ENCODE measurements at regions not wholly inside any gene's neighbourhood (a gene's known extent, or its start where the extent isn't known, plus 50 kb on each side); places are given as distances from the start of the nearest gene placed in this dataset.

DNA sequence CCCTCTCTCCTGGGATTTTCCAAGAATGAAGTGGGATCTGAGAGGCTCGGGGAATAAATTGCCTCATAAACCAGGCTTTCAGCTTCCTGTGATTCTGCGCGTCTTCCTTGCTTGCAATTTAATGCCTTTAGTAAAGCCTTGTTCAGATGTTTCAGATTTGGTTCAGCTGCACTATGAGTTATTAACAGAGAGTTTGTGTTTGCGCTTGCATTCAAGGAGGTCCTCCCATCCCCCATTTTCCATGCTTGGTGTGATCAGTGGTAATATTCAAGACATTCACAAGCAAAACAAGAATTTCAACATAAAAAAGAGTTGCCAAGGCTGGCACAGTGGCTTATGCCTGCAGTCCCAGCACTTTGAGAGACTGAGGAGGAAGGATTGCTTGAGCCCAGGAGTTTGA lies 1068.9 kb downstream of the TYW1 start:
- H3K4me3 Mint-ChIP-seq (ENCODE audit: unreplicated experiment): no peak overlapping the region
- H3K27ac Mint-ChIP-seq (ENCODE audit: unreplicated experiment): no peak overlapping the region
- Histone ChIP-seq H3K27ac (ENCODE audit: low read depth, low read length) (no peak overlapping the region), H3K4me2 (ENCODE audit: low read length) (no peak overlapping the region), H3K4me1 (ENCODE audit: insufficient read depth, low read length) (no peaks in the 10 kb centered on the region), H4K20me1 (ENCODE audit: insufficient read depth, low read length) (no peaks in the 10 kb centered on the region), H3K9me3 (ENCODE audit: insufficient read depth, low read depth, low read length) (no peaks in the 10 kb centered on the region), H3K27me3 (ENCODE audit: insufficient read depth, low read length) (no peaks in the 10 kb centered on the region), H3K36me3 (ENCODE audit: insufficient read depth, low read length) (no peaks in the 10 kb centered on the region), H3K4me3 (ENCODE audit: insufficient read depth, low read depth, low read length) (no peak overlapping the region), H3K9ac (ENCODE audit: low read length) (no peak overlapping the region), H3K79me2 (ENCODE audit: insufficient read depth, low read length) (no peaks in the 10 kb centered on the region), H2AFZ (ENCODE audit: low read depth, low read length) (no peak overlapping the region)
- FAIRE-seq (no peak), DNase-seq (ENCODE audit: low read depth) (no peak)
- H3K4me1 Mint-ChIP-seq (ENCODE audit: low read depth, unreplicated experiment): no peaks in the 10 kb centered on the region
- H3K36me3 Mint-ChIP-seq (ENCODE audit: low read depth, unreplicated experiment): no peaks in the 10 kb centered on the region
- TF ChIP-seq, protein P1, sequence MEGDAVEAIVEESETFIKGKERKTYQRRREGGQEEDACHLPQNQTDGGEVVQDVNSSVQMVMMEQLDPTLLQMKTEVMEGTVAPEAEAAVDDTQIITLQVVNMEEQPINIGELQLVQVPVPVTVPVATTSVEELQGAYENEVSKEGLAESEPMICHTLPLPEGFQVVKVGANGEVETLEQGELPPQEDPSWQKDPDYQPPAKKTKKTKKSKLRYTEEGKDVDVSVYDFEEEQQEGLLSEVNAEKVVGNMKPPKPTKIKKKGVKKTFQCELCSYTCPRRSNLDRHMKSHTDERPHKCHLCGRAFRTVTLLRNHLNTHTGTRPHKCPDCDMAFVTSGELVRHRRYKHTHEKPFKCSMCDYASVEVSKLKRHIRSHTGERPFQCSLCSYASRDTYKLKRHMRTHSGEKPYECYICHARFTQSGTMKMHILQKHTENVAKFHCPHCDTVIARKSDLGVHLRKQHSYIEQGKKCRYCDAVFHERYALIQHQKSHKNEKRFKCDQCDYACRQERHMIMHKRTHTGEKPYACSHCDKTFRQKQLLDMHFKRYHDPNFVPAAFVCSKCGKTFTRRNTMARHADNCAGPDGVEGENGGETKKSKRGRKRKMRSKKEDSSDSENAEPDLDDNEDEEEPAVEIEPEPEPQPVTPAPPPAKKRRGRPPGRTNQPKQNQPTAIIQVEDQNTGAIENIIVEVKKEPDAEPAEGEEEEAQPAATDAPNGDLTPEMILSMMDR (IDR thresholded peaks at IDR 0.05; ENCODE audit: insufficient read depth, low read depth, low read length): no peak
- no peak for TF ChIP-seq EZH2 (IDR thresholded peaks at IDR 0.05; ENCODE audit: insufficient read depth, low read length)
- no peaks in the 10 kb centered on the region for H3K27me3 Mint-ChIP-seq (ENCODE audit: low read depth, unreplicated experiment)
- peaks cover 4% of the 10 kb centered on the region for H3K9me3 Mint-ChIP-seq (ENCODE audit: unreplicated experiment)

DNA sequence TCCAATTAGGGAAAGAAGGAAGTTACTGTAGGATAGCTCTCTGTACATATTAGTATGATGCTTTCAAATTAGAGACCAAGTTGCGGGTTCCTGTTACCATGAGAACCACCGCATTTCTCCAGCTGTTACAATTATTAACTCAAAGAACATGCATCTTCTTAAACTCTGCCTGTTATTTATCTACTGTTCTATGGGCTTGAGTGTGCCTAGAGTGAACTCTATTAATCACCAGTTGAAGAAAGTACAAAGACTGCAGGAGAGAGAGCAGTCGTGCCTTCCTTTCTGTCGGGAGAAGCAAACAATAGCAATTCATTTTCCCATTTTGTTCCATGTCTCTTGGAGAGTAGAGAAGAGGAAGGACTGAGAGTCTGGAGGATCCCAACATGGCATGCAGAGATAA lies 1071.2 kb downstream of the TYW1 start:
- H3K4me1 ChIP-seq (ENCODE audit: insufficient read depth, low read length): no peaks in the 10 kb centered on the region
- peaks cover 5% of the 10 kb centered on the region for H3K9me3 Mint-ChIP-seq (ENCODE audit: unreplicated experiment)
- no peak overlapping the region for H3K4me3 ChIP-seq (ENCODE audit: insufficient read depth, low read depth, low read length)
- DNase-seq (ENCODE audit: low read depth) (no peak), FAIRE-seq (no peak)
- no peaks in the 10 kb centered on the region for H4K20me1 ChIP-seq (ENCODE audit: insufficient read depth, low read length)
- H3K36me3 ChIP-seq (ENCODE audit: insufficient read depth, low read length): no peaks in the 10 kb centered on the region
- H3K9ac ChIP-seq (ENCODE audit: low read length): no peak overlapping the region
- no peaks in the 10 kb centered on the region for H3K9me3 ChIP-seq (ENCODE audit: insufficient read depth, low read depth, low read length)
- H3K4me3 Mint-ChIP-seq (ENCODE audit: unreplicated experiment): no peak overlapping the region
- no peak overlapping the region for H3K27ac ChIP-seq (ENCODE audit: low read depth, low read length)
- no peak overlapping the region for H2AFZ ChIP-seq (ENCODE audit: low read depth, low read length)
- H3K27me3 ChIP-seq (ENCODE audit: insufficient read depth, low read length): no peaks in the 10 kb centered on the region
- no peak overlapping the region for H3K27ac Mint-ChIP-seq (ENCODE audit: unreplicated experiment)
- no peak for TF ChIP-seq EZH2 (IDR thresholded peaks at IDR 0.05; ENCODE audit: insufficient read depth, low read length)
- TF ChIP-seq, protein P1 (IDR thresholded peaks at IDR 0.05; ENCODE audit: insufficient read depth, low read depth, low read length): no peak
- no peaks in the 10 kb centered on the region for H3K79me2 ChIP-seq (ENCODE audit: insufficient read depth, low read length)
- no peaks in the 10 kb centered on the region for H3K36me3 Mint-ChIP-seq (ENCODE audit: low read depth, unreplicated experiment)
- H3K4me2 ChIP-seq (ENCODE audit: low read length): no peak overlapping the region
- no peaks in the 10 kb centered on the region for H3K4me1 Mint-ChIP-seq (ENCODE audit: low read depth, unreplicated experiment)
- H3K27me3 Mint-ChIP-seq (ENCODE audit: low read depth, unreplicated experiment): no peaks in the 10 kb centered on the region

DNA sequence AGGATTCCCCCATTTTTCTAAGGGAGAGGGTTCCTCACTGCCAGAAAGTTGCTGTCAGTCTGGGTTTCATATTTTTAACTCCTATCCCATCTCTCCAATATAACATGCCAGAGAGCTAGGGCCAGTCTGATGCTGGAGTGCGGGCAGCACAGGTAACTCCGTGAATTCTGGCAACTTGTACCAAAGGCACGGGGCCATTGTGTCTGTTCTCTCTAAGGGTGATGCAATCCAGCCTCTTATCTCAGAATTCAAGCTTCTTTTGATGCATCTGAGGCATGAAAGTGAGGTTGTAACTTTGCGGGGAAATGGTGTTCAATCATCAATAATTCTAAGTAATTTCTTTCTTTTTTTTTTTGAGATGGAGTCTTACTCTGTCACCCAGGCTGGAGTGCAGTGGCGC lies 1074.4 kb downstream of the TYW1 start:
- H3K27ac ChIP-seq (ENCODE audit: low read depth, low read length): no peak overlapping the region
- Mint-ChIP-seq H3K36me3 (ENCODE audit: low read depth, unreplicated experiment) (no peaks in the 10 kb centered on the region), H3K27ac (ENCODE audit: unreplicated experiment) (no peak overlapping the region), H3K4me3 (ENCODE audit: unreplicated experiment) (no peak overlapping the region), H3K4me1 (ENCODE audit: low read depth, unreplicated experiment) (no peaks in the 10 kb centered on the region), H3K9me3 (ENCODE audit: unreplicated experiment) (peaks cover 6% of the 10 kb centered on the region), H3K27me3 (ENCODE audit: low read depth, unreplicated experiment) (no peaks in the 10 kb centered on the region)
- DNase-seq (ENCODE audit: low read depth) (no peak), FAIRE-seq (no peak)
- H3K4me3 ChIP-seq (ENCODE audit: insufficient read depth, low read depth, low read length): no peak overlapping the region
- H3K9me3 ChIP-seq (ENCODE audit: insufficient read depth, low read depth, low read length): no peaks in the 10 kb centered on the region
- H3K79me2 ChIP-seq (ENCODE audit: insufficient read depth, low read length): no peaks in the 10 kb centered on the region
- no peak overlapping the region for H3K4me2 ChIP-seq (ENCODE audit: low read length)
- no peaks in the 10 kb centered on the region for H3K4me1 ChIP-seq (ENCODE audit: insufficient read depth, low read length)
- no peak overlapping the region for H3K9ac ChIP-seq (ENCODE audit: low read length)
- no peaks in the 10 kb centered on the region for H3K27me3 ChIP-seq (ENCODE audit: insufficient read depth, low read length)
- H3K36me3 ChIP-seq (ENCODE audit: insufficient read depth, low read length): no peaks in the 10 kb centered on the region
- H2AFZ ChIP-seq (ENCODE audit: low read depth, low read length): no peak overlapping the region
- TF ChIP-seq EZH2 (IDR thresholded peaks at IDR 0.05; ENCODE audit: insufficient read depth, low read length): no peak
- TF ChIP-seq, protein P1 (IDR thresholded peaks at IDR 0.05; ENCODE audit: insufficient read depth, low read depth, low read length): no peak
- H4K20me1 ChIP-seq (ENCODE audit: insufficient read depth, low read length): no peaks in the 10 kb centered on the region

Data from astrocyte (in vitro differentiated cells and primary cell).